ENCODE measurements at regions not wholly inside any gene's neighbourhood (a gene's known extent, or its start where the extent isn't known, plus 50 kb on each side); places are given as distances from the start of the nearest gene placed in this dataset.

GRCh38 chr19:29290853-29291252, 77.9 kb upstream of the UQCRFS1 start:
- WGBS, 5 donors: 56 to 80% (median 63%) methylated on average over 5 of the region's 5 CpGs
- intact Hi-C loops (cut with DNase I; ENCODE audit: low total_unique reads): no loop called here
- DNase-seq: no peak

GRCh38 chr19:29292153-29292552, 79.2 kb upstream of the UQCRFS1 start:
- peaks cover 0 to 18% (median 0%) of the 10 kb centered on the region in 3 donors for H3K27me3 ChIP-seq
- DNase-seq: no peak
- TF ChIP-seq POLR2AphosphoS5 (IDR thresholded peaks at IDR 0.05): no peak
- no peak for TF ChIP-seq CTCF (IDR thresholded peaks at IDR 0.05)
- no peak for TF ChIP-seq EP300 (IDR thresholded peaks at IDR 0.05)
- TF ChIP-seq POLR2A (IDR thresholded peaks at IDR 0.05): no peak
- H3K27ac ChIP-seq: no peak overlapping the region
- no peaks in the 10 kb centered on the region for H3K9me3 ChIP-seq
- intact Hi-C loops (cut with DNase I; ENCODE audit: low total_unique reads): no loop called here
- no peaks in the 10 kb centered on the region for H3K36me3 ChIP-seq
- no peaks in the 10 kb centered on the region for H3K4me1 ChIP-seq
- 88 to 93% (median 92%) methylated on average over 3 to 5 of the region's 5 CpGs for WGBS, 5 donors
- no peak overlapping the region for H3K4me3 ChIP-seq

More at GRCh38 chr19:29290853-29291252, 77.9 kb upstream of the UQCRFS1 start:
- H3K9me3 ChIP-seq: no peaks in the 10 kb centered on the region
- H3K27ac ChIP-seq: no peak overlapping the region
- H3K4me1 ChIP-seq: no peaks in the 10 kb centered on the region
- peaks cover 0 to 21% (median 0%) of the 10 kb centered on the region in 3 donors for H3K27me3 ChIP-seq
- no peak overlapping the region for H3K4me3 ChIP-seq
- TF ChIP-seq CTCF (IDR thresholded peaks at IDR 0.05): no peak
- no peak for TF ChIP-seq EP300 (IDR thresholded peaks at IDR 0.05)
- no peaks in the 10 kb centered on the region for H3K36me3 ChIP-seq

- DNase-seq: no peak
- TF ChIP-seq POLR2A (IDR thresholded peaks at IDR 0.05) (no peak), EP300 (IDR thresholded peaks at IDR 0.05) (no peak), POLR2AphosphoS5 (IDR thresholded peaks at IDR 0.05) (no peak)
- 63 to 86% (median 75%) methylated on average over 5 of the region's 5 CpGs for WGBS, 5 donors
- no peaks in the 10 kb centered on the region for H3K4me1 ChIP-seq
- no peak overlapping the region for H3K27ac ChIP-seq
- peaks cover 0 to 19% (median 0%) of the 10 kb centered on the region in 3 donors for H3K27me3 ChIP-seq
- H3K4me3 ChIP-seq: no peak overlapping the region
- no peaks in the 10 kb centered on the region for H3K36me3 ChIP-seq
- no peaks in the 10 kb centered on the region for H3K9me3 ChIP-seq
- intact Hi-C loops (cut with DNase I; ENCODE audit: low total_unique reads): no loop called here
Measured at GRCh38 chr19:29292562-29292961, 79.6 kb upstream of the UQCRFS1 start.

- no peaks in the 10 kb centered on the region for H3K9me3 ChIP-seq
- no peaks in the 10 kb centered on the region for H3K4me1 ChIP-seq
- H3K36me3 ChIP-seq: no peaks in the 10 kb centered on the region
- no peak for TF ChIP-seq POLR2AphosphoS5 (IDR thresholded peaks at IDR 0.05)
- peaks cover 0 to 26% (median 0%) of the 10 kb centered on the region in 3 donors for H3K27me3 ChIP-seq
- no peak for DNase-seq
- intact Hi-C loops (cut with DNase I; ENCODE audit: low total_unique reads): no loop called here
- H3K27ac ChIP-seq: no peak overlapping the region
- H3K4me3 ChIP-seq: no peak overlapping the region
- WGBS, 5 donors: 53 to 83% (median 61%) methylated on average over 11 of the region's 11 CpGs
Measured at GRCh38 chr19:29293292-29293691, 80.3 kb upstream of the UQCRFS1 start.

DNA sequence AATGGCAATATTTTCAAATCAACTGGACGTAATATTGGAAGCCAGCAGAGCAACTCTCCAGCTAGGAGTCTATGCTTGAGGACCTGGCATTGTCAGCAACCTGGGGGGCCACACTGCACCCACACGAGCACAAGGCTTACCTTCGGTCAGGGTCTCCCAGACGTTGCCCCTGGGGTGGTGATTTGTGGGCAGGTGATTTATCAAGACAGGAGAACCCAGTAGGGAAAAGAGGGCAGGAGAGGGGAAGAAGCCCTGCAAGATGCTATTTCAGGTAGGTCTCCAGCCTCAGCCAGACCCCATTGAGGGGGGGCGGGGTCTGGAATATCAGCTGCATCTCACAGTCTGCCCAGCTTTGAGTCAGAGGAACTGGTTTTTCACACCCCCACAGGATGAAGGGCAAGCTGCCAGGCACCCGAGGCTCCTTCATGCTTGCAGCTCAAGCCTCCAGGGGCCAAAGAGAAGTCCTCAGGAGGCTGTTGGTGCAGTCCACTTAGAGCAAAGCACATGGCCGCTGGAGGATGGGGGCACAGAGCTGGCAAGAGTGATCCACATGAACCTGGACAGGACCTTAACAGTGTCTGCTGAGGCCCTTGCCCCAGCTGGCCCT, 80.9 kb upstream of the UQCRFS1 start:
- no peak for TF ChIP-seq POLR2AphosphoS5 (IDR thresholded peaks at IDR 0.05)
- no peak for TF ChIP-seq EP300 (IDR thresholded peaks at IDR 0.05)
- no peak for TF ChIP-seq POLR2A (IDR thresholded peaks at IDR 0.05)
- Histone ChIP-seq H3K27ac (no peak overlapping the region), H3K4me1 (no peaks in the 10 kb centered on the region), H3K4me3 (no peak overlapping the region), H3K27me3 (peaks cover 0 to 28% (median 0%) of the 10 kb centered on the region in 3 donors), H3K9me3 (no peaks in the 10 kb centered on the region), H3K36me3 (no peaks in the 10 kb centered on the region)
- 59 to 79% (median 68%) methylated on average over 7 of the region's 7 CpGs for WGBS, 5 donors
- intact Hi-C loops (cut with DNase I; ENCODE audit: low total_unique reads): no loop called here
- DNase-seq: no peak

DNA sequence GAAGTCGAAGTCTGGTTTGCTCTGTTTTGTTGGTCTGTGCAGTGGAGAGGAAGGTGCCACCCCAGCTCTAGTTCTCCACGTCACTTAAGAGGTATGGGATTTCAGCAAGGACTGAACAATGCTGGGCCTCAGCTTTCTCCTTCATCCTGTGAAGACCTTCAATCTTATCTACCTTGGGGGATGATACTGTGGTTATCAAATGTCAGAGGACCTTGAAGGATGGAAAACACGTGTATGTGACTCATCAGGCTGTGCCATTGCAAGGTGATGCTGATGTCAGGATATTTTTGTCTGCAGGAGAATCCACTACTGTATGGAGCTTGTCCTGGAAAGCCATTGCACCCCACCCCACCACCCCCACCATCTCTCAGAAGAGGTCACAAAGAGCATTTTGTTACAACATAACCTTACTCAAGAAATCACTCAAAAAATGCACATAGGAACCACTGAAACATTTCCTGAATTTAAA, 81.4 kb upstream of the UQCRFS1 start:
- H3K9me3 ChIP-seq: no peaks in the 10 kb centered on the region
- no peak overlapping the region for H3K4me3 ChIP-seq
- DNase-seq: no peak
- peaks cover 0 to 31% (median 0%) of the 10 kb centered on the region in 3 donors for H3K27me3 ChIP-seq
- no peak for TF ChIP-seq CTCF (IDR thresholded peaks at IDR 0.05)
- TF ChIP-seq POLR2AphosphoS5 (IDR thresholded peaks at IDR 0.05): no peak
- TF ChIP-seq EP300 (IDR thresholded peaks at IDR 0.05): no peak
- no peak for TF ChIP-seq POLR2A (IDR thresholded peaks at IDR 0.05)
- 38 to 66% (median 62%) methylated on average over 3 of the region's 3 CpGs for WGBS, 5 donors
- H3K4me1 ChIP-seq: no peaks in the 10 kb centered on the region
- intact Hi-C loops (cut with DNase I; ENCODE audit: low total_unique reads): no loop called here
- H3K36me3 ChIP-seq: no peaks in the 10 kb centered on the region
- H3K27ac ChIP-seq: no peak overlapping the region
